ENCODE measurements at regions not wholly inside any gene's neighbourhood (a gene's known extent, or its start where the extent isn't known, plus 50 kb on each side); places are given as distances from the start of the nearest gene placed in this dataset.

DNA sequence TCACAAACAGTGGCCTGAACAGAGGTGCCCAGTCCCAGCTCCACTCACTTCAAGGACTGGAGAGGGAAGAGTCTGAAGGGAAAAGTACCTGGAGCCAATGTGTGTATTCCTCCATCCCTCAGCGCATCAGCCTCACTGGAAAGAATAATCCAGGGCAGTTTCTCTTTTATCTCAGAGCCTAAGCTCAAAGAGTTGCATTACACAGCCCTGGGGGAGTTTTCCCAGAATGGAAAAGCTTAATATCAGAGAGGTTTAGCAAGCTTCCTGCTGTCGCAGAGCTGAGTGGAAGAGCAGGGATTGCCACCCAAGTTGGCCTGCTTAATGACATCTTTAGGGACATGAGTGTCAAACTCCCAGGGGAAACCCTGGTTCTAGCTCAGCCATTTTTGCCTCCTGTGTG is 80.4 kb upstream of the MSX1 start:
- Histone ChIP-seq H4K20me1 (ENCODE audit: insufficient read depth, poor library complexity, severe bottlenecking) (no peaks in the 10 kb centered on the region), H3K9me2 (replicated peaks; ENCODE audit: insufficient read depth) (no peaks in the 10 kb centered on the region), H3K4me2 (no peak overlapping the region), H3K4me1 (ENCODE audit: insufficient read depth) (peaks cover 8% of the 10 kb centered on the region), H3K4me3 (no peak overlapping the region), H3K36me3 (replicated peaks; ENCODE audit: insufficient read depth, low read depth) (no peaks in the 10 kb centered on the region), H3K27me3 (no peaks in the 10 kb centered on the region), H2AFZ (no peak overlapping the region), H3K79me2 (no peaks in the 10 kb centered on the region), H3K27ac (no peak overlapping the region), H3K9me3 (ENCODE audit: low read depth) (no peaks in the 10 kb centered on the region)
- 70% methylated on average over 2 of the region's 2 CpGs for WGBS (ENCODE audit: low lambda C conversion rate, missing lambda C conversion rate)
- TF ChIP-seq EZH2phosphoT487 (IDR thresholded peaks at IDR 0.05; ENCODE audit: low read depth, severe bottlenecking, unreplicated experiment) = no peak
- TF ChIP-seq EZH2 (IDR thresholded peaks at IDR 0.05; ENCODE audit: borderline replicate concordance) = no peak
- TF ChIP-seq, protein P1, sequence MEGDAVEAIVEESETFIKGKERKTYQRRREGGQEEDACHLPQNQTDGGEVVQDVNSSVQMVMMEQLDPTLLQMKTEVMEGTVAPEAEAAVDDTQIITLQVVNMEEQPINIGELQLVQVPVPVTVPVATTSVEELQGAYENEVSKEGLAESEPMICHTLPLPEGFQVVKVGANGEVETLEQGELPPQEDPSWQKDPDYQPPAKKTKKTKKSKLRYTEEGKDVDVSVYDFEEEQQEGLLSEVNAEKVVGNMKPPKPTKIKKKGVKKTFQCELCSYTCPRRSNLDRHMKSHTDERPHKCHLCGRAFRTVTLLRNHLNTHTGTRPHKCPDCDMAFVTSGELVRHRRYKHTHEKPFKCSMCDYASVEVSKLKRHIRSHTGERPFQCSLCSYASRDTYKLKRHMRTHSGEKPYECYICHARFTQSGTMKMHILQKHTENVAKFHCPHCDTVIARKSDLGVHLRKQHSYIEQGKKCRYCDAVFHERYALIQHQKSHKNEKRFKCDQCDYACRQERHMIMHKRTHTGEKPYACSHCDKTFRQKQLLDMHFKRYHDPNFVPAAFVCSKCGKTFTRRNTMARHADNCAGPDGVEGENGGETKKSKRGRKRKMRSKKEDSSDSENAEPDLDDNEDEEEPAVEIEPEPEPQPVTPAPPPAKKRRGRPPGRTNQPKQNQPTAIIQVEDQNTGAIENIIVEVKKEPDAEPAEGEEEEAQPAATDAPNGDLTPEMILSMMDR (IDR thresholded peaks at IDR 0.05; ENCODE audit: poor library complexity) = no peak
- DNase-seq (ENCODE audit: low spot score) = no peak

DNA sequence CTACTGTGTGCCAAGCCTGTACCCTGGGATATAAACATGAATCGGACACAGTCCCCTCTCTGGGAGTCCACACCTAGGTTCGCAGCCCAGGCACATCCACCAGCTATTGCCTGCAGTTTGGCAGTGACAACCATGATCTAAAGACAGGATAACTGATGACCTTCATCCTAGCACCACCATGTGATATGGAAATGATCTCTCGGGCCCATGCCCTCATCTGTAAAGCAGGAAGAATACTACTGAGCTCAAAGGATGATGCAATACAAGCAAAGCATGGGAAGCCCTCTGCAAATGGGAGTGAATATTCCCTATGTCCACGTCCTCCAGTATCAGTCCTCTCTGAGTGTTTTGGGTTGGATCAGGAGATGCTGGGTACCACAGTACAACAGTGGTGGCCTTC is 80.9 kb upstream of the MSX1 start:
- no peaks in the 10 kb centered on the region for H3K36me3 ChIP-seq (replicated peaks; ENCODE audit: insufficient read depth, low read depth)
- no peak overlapping the region for H3K27ac ChIP-seq
- H3K4me2 ChIP-seq = no peak overlapping the region
- TF ChIP-seq, protein P1 (IDR thresholded peaks at IDR 0.05; ENCODE audit: poor library complexity) = no peak
- TF ChIP-seq EZH2 (IDR thresholded peaks at IDR 0.05; ENCODE audit: borderline replicate concordance) (no peak), EZH2phosphoT487 (IDR thresholded peaks at IDR 0.05; ENCODE audit: low read depth, severe bottlenecking, unreplicated experiment) (no peak)
- H3K9me2 ChIP-seq (replicated peaks; ENCODE audit: insufficient read depth) = no peaks in the 10 kb centered on the region
- H3K4me1 ChIP-seq (ENCODE audit: insufficient read depth) = peaks cover 8% of the 10 kb centered on the region
- no peaks in the 10 kb centered on the region for H3K27me3 ChIP-seq
- no peaks in the 10 kb centered on the region for H3K79me2 ChIP-seq
- no peak overlapping the region for H2AFZ ChIP-seq
- H4K20me1 ChIP-seq (ENCODE audit: insufficient read depth, poor library complexity, severe bottlenecking) = no peaks in the 10 kb centered on the region
- 83% methylated on average over 4 of the region's 4 CpGs for WGBS (ENCODE audit: low lambda C conversion rate, missing lambda C conversion rate)
- no peak overlapping the region for H3K4me3 ChIP-seq
- H3K9me3 ChIP-seq (ENCODE audit: low read depth) = no peaks in the 10 kb centered on the region
- no peak for DNase-seq (ENCODE audit: low spot score)

DNA sequence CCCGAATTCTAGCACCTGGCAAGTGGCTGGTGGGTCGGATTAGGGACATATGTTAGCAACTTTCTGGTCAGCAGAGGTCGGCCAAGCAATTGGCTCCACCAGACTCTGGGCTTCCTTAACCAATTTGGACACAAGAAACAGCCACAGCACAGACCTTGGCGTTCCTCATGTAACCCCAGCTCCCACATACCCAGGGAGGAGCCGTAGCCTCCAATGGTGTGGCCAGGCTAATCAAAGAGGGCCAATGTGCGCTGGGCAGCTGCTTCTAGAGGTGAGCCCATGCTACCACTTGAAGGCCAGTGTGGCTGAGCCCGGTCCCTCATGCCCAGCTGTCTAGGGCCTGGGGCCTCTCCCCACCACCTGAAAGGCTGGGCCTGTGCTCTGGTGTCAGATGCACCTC is 82.5 kb upstream of the MSX1 start:
- H3K36me3 ChIP-seq (replicated peaks; ENCODE audit: insufficient read depth, low read depth) = no peaks in the 10 kb centered on the region
- peaks cover 3% of the 10 kb centered on the region for H3K4me1 ChIP-seq (ENCODE audit: insufficient read depth)
- H2AFZ ChIP-seq = no peak overlapping the region
- no peaks in the 10 kb centered on the region for H3K79me2 ChIP-seq
- 94% methylated on average over 7 of the region's 7 CpGs for WGBS (ENCODE audit: low lambda C conversion rate, missing lambda C conversion rate)
- H3K27ac ChIP-seq = no peak overlapping the region
- no peak overlapping the region for H3K4me3 ChIP-seq
- H3K9me2 ChIP-seq (replicated peaks; ENCODE audit: insufficient read depth) = no peaks in the 10 kb centered on the region
- H3K27me3 ChIP-seq = no peaks in the 10 kb centered on the region
- no peaks in the 10 kb centered on the region for H4K20me1 ChIP-seq (ENCODE audit: insufficient read depth, poor library complexity, severe bottlenecking)
- TF ChIP-seq EZH2phosphoT487 (IDR thresholded peaks at IDR 0.05; ENCODE audit: low read depth, severe bottlenecking, unreplicated experiment) (no peak), EZH2 (IDR thresholded peaks at IDR 0.05; ENCODE audit: borderline replicate concordance) (no peak)
- TF ChIP-seq, protein P1 (IDR thresholded peaks at IDR 0.05; ENCODE audit: poor library complexity) = no peak
- no peaks in the 10 kb centered on the region for H3K9me3 ChIP-seq (ENCODE audit: low read depth)
- no peak overlapping the region for H3K4me2 ChIP-seq
- no peak for DNase-seq (ENCODE audit: low spot score)

DNA sequence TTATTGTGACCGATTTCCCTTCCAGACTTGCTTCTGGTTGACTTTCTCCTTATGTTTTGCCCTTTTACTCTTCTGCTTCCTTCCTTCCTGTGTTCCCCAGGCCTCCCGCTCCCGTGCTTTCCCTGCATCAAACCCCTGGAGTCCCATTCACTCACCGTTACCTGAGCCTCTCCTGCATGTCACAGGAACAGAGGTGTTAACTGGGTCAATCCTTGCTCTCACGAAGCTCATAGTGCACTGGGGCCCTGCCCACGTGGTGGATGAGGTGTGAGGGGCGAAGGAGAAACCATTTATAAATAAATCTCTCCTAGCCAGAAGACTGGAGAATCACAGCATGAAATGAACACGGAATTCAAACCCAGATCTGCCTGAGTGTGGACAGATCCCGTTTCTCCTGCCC is 83.1 kb upstream of the MSX1 start:
- Histone ChIP-seq H3K4me1 (ENCODE audit: insufficient read depth) (no peaks in the 10 kb centered on the region), H3K9me3 (ENCODE audit: low read depth) (no peaks in the 10 kb centered on the region), H3K4me3 (no peak overlapping the region), H3K4me2 (no peak overlapping the region), H4K20me1 (ENCODE audit: insufficient read depth, poor library complexity, severe bottlenecking) (no peaks in the 10 kb centered on the region), H3K27me3 (no peaks in the 10 kb centered on the region), H3K27ac (no peak overlapping the region), H3K36me3 (replicated peaks; ENCODE audit: insufficient read depth, low read depth) (no peaks in the 10 kb centered on the region), H3K79me2 (no peaks in the 10 kb centered on the region), H3K9me2 (replicated peaks; ENCODE audit: insufficient read depth) (no peaks in the 10 kb centered on the region), H2AFZ (no peak overlapping the region)
- TF ChIP-seq EZH2 (IDR thresholded peaks at IDR 0.05; ENCODE audit: borderline replicate concordance) (no peak), EZH2phosphoT487 (IDR thresholded peaks at IDR 0.05; ENCODE audit: low read depth, severe bottlenecking, unreplicated experiment) (no peak)
- TF ChIP-seq, protein P1 (IDR thresholded peaks at IDR 0.05; ENCODE audit: poor library complexity) = no peak
- 73% methylated on average over 9 of the region's 9 CpGs for WGBS (ENCODE audit: low lambda C conversion rate, missing lambda C conversion rate)
- DNase-seq (ENCODE audit: low spot score) = no peak

Data from hepatocyte (in vitro differentiated cells).